Testis (tissue), 2 donors: ENCODE measurements at regions not wholly inside any gene's neighbourhood (a gene's known extent, or its start where the extent isn't known, plus 50 kb on each side); places are given as distances from the start of the nearest gene placed in this dataset.

Experiments
- CTCF ChIP-seq, 3 experiments: fragments of 450-650 bp in 2 of 3; fragments of 200-600 bp in 1 of 3; sonication (generic) in 1 of 3; IDR thresholded peaks; one replicate each; pipeline ENCODE4 v1.5.1; 2016 to 2019; ENCODE audit warnings: antibody characterized with exemption in 3 of 3, mild to moderate bottlenecking in 2 of 3, moderate library complexity in 1 of 3
- POLR2A ChIP-seq: fragments of 450-650 bp; IDR thresholded peaks from one replicate; pipeline ENCODE4 v1.6.1; 2017; ENCODE audit warnings: antibody characterized with exemption, mild to moderate bottlenecking, moderate library complexity

GRCh38 chr15:68500363-68501258 lies 68.6 kb upstream of the ITGA11 start:
- TF ChIP-seq CTCF (IDR thresholded peaks at IDR 0.05) = no peak
- TF ChIP-seq POLR2A = no peak
